Activated CD4-positive, CD25-positive, alpha-beta regulatory T cell treated with anti-CD3 and anti-CD28 coated beads, Interleukin-2, amount 50 U/mL, for 24 hours (primary cell): ENCODE measurements at regions not wholly inside any gene's neighbourhood (a gene's known extent, or its start where the extent isn't known, plus 50 kb on each side); places are given as distances from the start of the nearest gene placed in this dataset.

ENCODE experiments used
- ATAC-seq, 2 donors: fragments of 150-1000 bp; cut with Tn5 transposase; one replicate each; pipeline ENCODE4 v1.10.0; 2021; ENCODE audit warnings: mild to moderate bottlenecking in 1 of 2, moderate library complexity in 1 of 2

GRCh38 chr5:124353016-124353415 lies 393.4 kb downstream of the ZNF608 start:
- no peak for ATAC-seq

- no peak for ATAC-seq
Observed at GRCh38 chr5:124352312-124352711, 394.1 kb downstream of the ZNF608 start.

GRCh38 chr5:124349931-124350330 lies 396.5 kb downstream of the ZNF608 start:
- no peak for ATAC-seq

GRCh38 chr5:124343451-124343867 lies 403.0 kb downstream of the ZNF608 start:
- peak; percentile 28 to 38 for ATAC-seq

- ATAC-seq, result no peak
Observed at GRCh38 chr5:124342986-124343385, 403.5 kb downstream of the ZNF608 start.

GRCh38 chr5:124342584-124342983 lies 403.9 kb downstream of the ZNF608 start:
- no peak for ATAC-seq

GRCh38 chr5:124342027-124342471 lies 404.4 kb downstream of the ZNF608 start:
- no peak for ATAC-seq

- ATAC-seq, result no peak
Observed at GRCh38 chr5:124341066-124341858, 405.2 kb downstream of the ZNF608 start.

GRCh38 chr5:124337996-124338395 lies 408.4 kb downstream of the ZNF608 start:
- ATAC-seq, result no peak

- ATAC-seq, result no peak
Observed at GRCh38 chr5:124333298-124333979, 413.0 kb downstream of the ZNF608 start.

GRCh38 chr5:124332273-124332672 lies 414.2 kb downstream of the ZNF608 start:
- ATAC-seq, result no peak

- no peak for ATAC-seq
Observed at GRCh38 chr5:124330595-124331220, 415.7 kb downstream of the ZNF608 start.

GRCh38 chr5:124328201-124328600 lies 418.2 kb downstream of the ZNF608 start:
- no peak for ATAC-seq

- no peak for ATAC-seq
Observed at GRCh38 chr5:124318661-124319060, 427.8 kb downstream of the ZNF608 start.

GRCh38 chr5:124317451-124317850 lies 429.0 kb downstream of the ZNF608 start:
- no peak for ATAC-seq

GRCh38 chr5:124315741-124316415 lies 430.6 kb downstream of the ZNF608 start:
- ATAC-seq, result no peak

- ATAC-seq, result no peak
Observed at GRCh38 chr5:124310453-124310852, 436.0 kb downstream of the ZNF608 start.

GRCh38 chr5:124309241-124309980 lies 437.0 kb downstream of the ZNF608 start:
- ATAC-seq, result no peak

- ATAC-seq, result no peak
Observed at GRCh38 chr5:124303366-124303765, 443.1 kb downstream of the ZNF608 start.

GRCh38 chr5:124302533-124302932 lies 443.9 kb downstream of the ZNF608 start:
- no peak for ATAC-seq

GRCh38 chr5:124301850-124302249 lies 444.6 kb downstream of the ZNF608 start:
- ATAC-seq, result no peak
